ENCODE measurements at regions not wholly inside any gene's neighbourhood (a gene's known extent, or its start where the extent isn't known, plus 50 kb on each side); places are given as distances from the start of the nearest gene placed in this dataset.

DNA sequence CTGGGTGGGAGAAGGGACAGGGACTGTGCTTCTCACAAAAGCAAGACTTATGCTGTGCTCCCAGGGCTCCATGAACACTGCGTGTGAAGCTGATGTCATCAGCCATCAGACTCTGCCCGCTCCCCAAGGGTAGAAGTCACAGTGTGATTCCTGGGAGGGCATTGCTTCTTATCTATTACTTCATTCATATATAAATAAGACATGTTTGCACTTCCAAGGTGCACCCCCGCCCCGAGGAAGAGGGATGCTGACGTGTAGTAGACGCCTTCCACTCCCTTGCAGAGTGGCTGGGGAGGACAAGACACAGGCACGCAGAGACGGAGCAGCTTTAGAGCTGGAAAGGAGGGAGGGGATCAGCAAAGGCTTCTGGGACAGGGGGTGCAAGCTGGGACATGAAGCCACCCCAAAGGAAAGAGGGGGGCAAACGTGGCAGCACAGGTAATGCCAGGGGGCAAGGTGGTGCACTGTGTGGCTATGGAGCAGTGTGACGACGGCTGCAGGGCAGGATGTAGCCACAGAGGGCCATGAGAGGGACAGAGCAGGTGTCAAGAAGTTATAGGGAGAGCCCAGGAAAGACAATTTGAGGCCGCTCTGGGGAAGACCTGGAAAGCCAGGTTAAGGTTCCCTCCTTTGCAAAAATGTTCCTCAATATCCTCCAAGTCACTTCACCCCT is 558.5 kb downstream of the MN1 start:
- Histone ChIP-seq H4K20me1 (ENCODE audit: insufficient read depth, low read length) (no peaks in the 10 kb centered on the region), H3K27me3 (ENCODE audit: low read depth, low read length) (0 out of 2 replicates have a peak, but pooled peaks cover 15% of the 10 kb centered on the region), H3K9me3 (ENCODE audit: insufficient read depth, low read length) (no peaks in the 10 kb centered on the region), H3K27ac (ENCODE audit: low read length) (no peak overlapping the region), H3K4me2 (ENCODE audit: low read length) (no peak overlapping the region), H3K79me2 (ENCODE audit: low read length) (no peaks in the 10 kb centered on the region), H3K36me3 (replicated peaks; ENCODE audit: low read depth, low read length) (no peaks in the 10 kb centered on the region), H2AFZ (ENCODE audit: low read depth, low read length) (no peak overlapping the region), H3K9ac (ENCODE audit: low read length) (no peak overlapping the region), H3K4me3 (ENCODE audit: low read length) (no peak overlapping the region), H3K4me1 (ENCODE audit: low read length) (no peaks in the 10 kb centered on the region)
- TF ChIP-seq, protein P1, sequence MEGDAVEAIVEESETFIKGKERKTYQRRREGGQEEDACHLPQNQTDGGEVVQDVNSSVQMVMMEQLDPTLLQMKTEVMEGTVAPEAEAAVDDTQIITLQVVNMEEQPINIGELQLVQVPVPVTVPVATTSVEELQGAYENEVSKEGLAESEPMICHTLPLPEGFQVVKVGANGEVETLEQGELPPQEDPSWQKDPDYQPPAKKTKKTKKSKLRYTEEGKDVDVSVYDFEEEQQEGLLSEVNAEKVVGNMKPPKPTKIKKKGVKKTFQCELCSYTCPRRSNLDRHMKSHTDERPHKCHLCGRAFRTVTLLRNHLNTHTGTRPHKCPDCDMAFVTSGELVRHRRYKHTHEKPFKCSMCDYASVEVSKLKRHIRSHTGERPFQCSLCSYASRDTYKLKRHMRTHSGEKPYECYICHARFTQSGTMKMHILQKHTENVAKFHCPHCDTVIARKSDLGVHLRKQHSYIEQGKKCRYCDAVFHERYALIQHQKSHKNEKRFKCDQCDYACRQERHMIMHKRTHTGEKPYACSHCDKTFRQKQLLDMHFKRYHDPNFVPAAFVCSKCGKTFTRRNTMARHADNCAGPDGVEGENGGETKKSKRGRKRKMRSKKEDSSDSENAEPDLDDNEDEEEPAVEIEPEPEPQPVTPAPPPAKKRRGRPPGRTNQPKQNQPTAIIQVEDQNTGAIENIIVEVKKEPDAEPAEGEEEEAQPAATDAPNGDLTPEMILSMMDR (IDR thresholded peaks at IDR 0.05; ENCODE audit: low read depth, low read length) = no peak
- no peak for TF ChIP-seq EZH2phosphoT487 (IDR thresholded peaks at IDR 0.05; ENCODE audit: low read depth)

DNA sequence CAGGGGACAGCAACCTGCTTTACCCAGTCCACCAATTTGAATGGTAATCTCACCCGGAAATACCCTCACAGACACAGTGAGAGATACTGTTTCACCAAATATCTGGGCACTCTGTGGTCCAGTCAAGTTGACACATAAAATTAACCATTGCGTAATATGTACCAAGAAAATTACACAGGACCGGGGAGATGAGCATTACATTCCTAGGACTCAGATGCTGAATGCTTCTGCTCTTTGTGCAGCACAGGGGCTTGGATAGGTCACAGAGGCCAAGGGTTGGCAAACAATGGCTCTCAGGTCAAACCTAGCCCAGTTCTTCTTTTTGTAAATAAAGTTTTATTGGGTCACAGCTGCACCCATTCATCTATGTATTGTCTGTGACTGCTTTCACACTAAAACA is 557.2 kb downstream of the MN1 start:
- Histone ChIP-seq H3K4me2 (ENCODE audit: low read length) (no peak overlapping the region), H3K27me3 (ENCODE audit: low read depth, low read length) (0 out of 2 replicates have a peak, but pooled peaks cover 15% of the 10 kb centered on the region), H4K20me1 (ENCODE audit: insufficient read depth, low read length) (no peaks in the 10 kb centered on the region), H3K9me3 (ENCODE audit: insufficient read depth, low read length) (no peaks in the 10 kb centered on the region), H3K4me1 (ENCODE audit: low read length) (no peaks in the 10 kb centered on the region), H3K36me3 (replicated peaks; ENCODE audit: low read depth, low read length) (no peaks in the 10 kb centered on the region), H3K9ac (ENCODE audit: low read length) (no peak overlapping the region), H3K27ac (ENCODE audit: low read length) (no peak overlapping the region), H3K4me3 (ENCODE audit: low read length) (no peak overlapping the region), H2AFZ (ENCODE audit: low read depth, low read length) (no peak overlapping the region), H3K79me2 (ENCODE audit: low read length) (no peaks in the 10 kb centered on the region)
- no peak for TF ChIP-seq EZH2phosphoT487 (IDR thresholded peaks at IDR 0.05; ENCODE audit: low read depth)
- TF ChIP-seq, protein P1 (IDR thresholded peaks at IDR 0.05; ENCODE audit: low read depth, low read length) = no peak

DNA sequence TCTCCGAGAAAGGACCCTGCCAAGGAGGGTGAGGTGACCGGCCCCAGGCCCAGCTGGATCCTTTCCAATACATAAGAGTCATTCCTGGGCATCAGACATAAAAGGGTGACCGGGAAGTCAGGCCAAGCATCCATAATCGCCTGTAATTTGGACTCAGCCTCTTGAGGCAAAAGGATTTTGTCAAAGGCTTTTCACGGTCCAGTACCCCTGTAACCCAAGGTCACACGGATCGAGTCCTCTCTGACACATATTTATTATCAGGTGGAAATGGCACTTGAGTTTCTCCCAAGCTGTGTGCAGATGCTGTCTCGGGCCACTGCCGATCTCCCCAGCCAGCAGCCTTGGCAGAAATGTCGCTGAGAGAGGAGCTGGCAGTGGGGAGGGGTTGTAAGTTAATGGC is 556.5 kb downstream of the MN1 start:
- Histone ChIP-seq H3K4me3 (ENCODE audit: low read length) (no peak overlapping the region), H3K4me1 (ENCODE audit: low read length) (no peaks in the 10 kb centered on the region), H3K9me3 (ENCODE audit: insufficient read depth, low read length) (no peaks in the 10 kb centered on the region), H4K20me1 (ENCODE audit: insufficient read depth, low read length) (no peaks in the 10 kb centered on the region), H2AFZ (ENCODE audit: low read depth, low read length) (no peak overlapping the region), H3K4me2 (ENCODE audit: low read length) (no peak overlapping the region), H3K9ac (ENCODE audit: low read length) (no peak overlapping the region), H3K27me3 (ENCODE audit: low read depth, low read length) (0 out of 2 replicates have a peak, but pooled peaks cover 15% of the 10 kb centered on the region), H3K36me3 (replicated peaks; ENCODE audit: low read depth, low read length) (no peaks in the 10 kb centered on the region), H3K79me2 (ENCODE audit: low read length) (no peaks in the 10 kb centered on the region), H3K27ac (ENCODE audit: low read length) (no peak overlapping the region)
- TF ChIP-seq, protein P1 (IDR thresholded peaks at IDR 0.05; ENCODE audit: low read depth, low read length) = no peak
- TF ChIP-seq EZH2phosphoT487 (IDR thresholded peaks at IDR 0.05; ENCODE audit: low read depth) = no peak

- Histone ChIP-seq H3K27ac (ENCODE audit: low read length) (no peak overlapping the region), H4K20me1 (ENCODE audit: insufficient read depth, low read length) (no peaks in the 10 kb centered on the region), H3K4me2 (ENCODE audit: low read length) (no peak overlapping the region), H3K27me3 (ENCODE audit: low read depth, low read length) (peaks cover 15% of the 10 kb centered on the region), H3K9me3 (ENCODE audit: insufficient read depth, low read length) (no peaks in the 10 kb centered on the region), H2AFZ (ENCODE audit: low read depth, low read length) (no peak overlapping the region), H3K36me3 (replicated peaks; ENCODE audit: low read depth, low read length) (no peaks in the 10 kb centered on the region), H3K4me3 (ENCODE audit: low read length) (no peak overlapping the region), H3K9ac (ENCODE audit: low read length) (no peak overlapping the region), H3K79me2 (ENCODE audit: low read length) (no peaks in the 10 kb centered on the region), H3K4me1 (ENCODE audit: low read length) (no peaks in the 10 kb centered on the region)
- no peak for TF ChIP-seq EZH2phosphoT487 (IDR thresholded peaks at IDR 0.05; ENCODE audit: low read depth)
- TF ChIP-seq, protein P1 (IDR thresholded peaks at IDR 0.05; ENCODE audit: low read depth, low read length) = no peak
Observed at GRCh38 chr22:27246558-27246957, 555.0 kb downstream of the MN1 start.
